ENCODE measurements at regions not wholly inside any gene's neighbourhood (a gene's known extent, or its start where the extent isn't known, plus 50 kb on each side); places are given as distances from the start of the nearest gene placed in this dataset.

- TF ChIP-seq ZSCAN23 (tag by site-specific recombination; IDR thresholded peaks at IDR 0.05) (no peak), ZNF398 (tag by site-specific recombination; IDR thresholded peaks at IDR 0.05) (no peak), ZNF658 (tag by site-specific recombination; IDR thresholded peaks at IDR 0.05) (no peak), ZSCAN4 (tag by site-specific recombination; IDR thresholded peaks at IDR 0.05) (no peak), ZNF121 (tag by site-specific recombination; IDR thresholded peaks at IDR 0.05) (no peak), ZNF529 (tag by site-specific recombination; IDR thresholded peaks at IDR 0.05; ENCODE audit: insufficient replicate concordance) (no peak), ZNF707 (tag by site-specific recombination; IDR thresholded peaks at IDR 0.05) (no peak), ZNF18 (tag by site-specific recombination; IDR thresholded peaks at IDR 0.05) (no peak), ZNF692 (tag by site-specific recombination; IDR thresholded peaks at IDR 0.05) (no peak), WT1 (tag by site-specific recombination; IDR thresholded peaks at IDR 0.05) (no peak)
Observed at GRCh38 chr2:120629241-120629895, 106.3 kb upstream of the GLI2 start (continued).

GRCh38 chr2:120630031-120630701 is 105.5 kb upstream of the GLI2 start:
- ChIA-PET CTCF (no interaction called here), POLR2A (no interaction called here)
- TF ChIP-seq SCRT2 (tag by site-specific recombination; IDR thresholded peaks at IDR 0.05) = no peak
- TF ChIP-seq ZNF223 (tag by site-specific recombination; IDR thresholded peaks at IDR 0.05) = no peak
- TF ChIP-seq KLF7 (tag by site-specific recombination; IDR thresholded peaks at IDR 0.05; ENCODE audit: borderline replicate concordance) = no peak
- 0 out of 2 replicates have a peak, but pooled peaks have one; percentile 29 for TF ChIP-seq ZNF768 (tag by site-specific recombination; IDR thresholded peaks at IDR 0.05)
- H3K4me1 ChIP-seq (ENCODE audit: control insufficient read depth, insufficient read depth, low read length) = no peaks in the 10 kb centered on the region
- H3K9me3 ChIP-seq (ENCODE audit: control insufficient read depth, insufficient read depth, low read depth, low read length) = no peaks in the 10 kb centered on the region
- H3K36me3 ChIP-seq (ENCODE audit: control insufficient read depth in 2 of 2, insufficient read depth in 1 of 2, low read length in 2 of 2) = no peaks in the 10 kb centered on the region
- H3K27ac ChIP-seq (ENCODE audit: extremely low read depth, low read depth, low read length) = no peak overlapping the region
- no peak overlapping the region for H3K4me3 ChIP-seq (ENCODE audit: low read depth, low read length)

GRCh38 chr2:120631236-120631635 is 104.4 kb upstream of the GLI2 start:
- Histone ChIP-seq H3K9me3 (ENCODE audit: control insufficient read depth, insufficient read depth, low read depth, low read length) (no peaks in the 10 kb centered on the region), H3K4me1 (ENCODE audit: control insufficient read depth, insufficient read depth, low read length) (no peaks in the 10 kb centered on the region), H3K36me3 (ENCODE audit: control insufficient read depth in 2 of 2, insufficient read depth in 1 of 2, low read length in 2 of 2) (no peaks in the 10 kb centered on the region), H3K4me3 (ENCODE audit: low read depth, low read length) (no peak overlapping the region), H3K27ac (ENCODE audit: extremely low read depth, low read depth, low read length) (no peak overlapping the region)
- POLR2A ChIA-PET = no interaction called here
- no peak for TF ChIP-seq ZNF274 (IDR thresholded peaks at IDR 0.05; ENCODE audit: low read length)
- TF ChIP-seq ZNF274 (tag by site-specific recombination; IDR thresholded peaks at IDR 0.05; ENCODE audit: borderline replicate concordance) = no peak
- TF ChIP-seq ZNF133 (tag by site-specific recombination; IDR thresholded peaks at IDR 0.05) = no peak
- no peak for TF ChIP-seq ZSCAN5A (tag by site-specific recombination; IDR thresholded peaks at IDR 0.05)
- TF ChIP-seq ZNF132 (tag by site-specific recombination; IDR thresholded peaks at IDR 0.05; ENCODE audit: borderline replicate concordance) = no peak
- TF ChIP-seq PRDM1 (tag by site-specific recombination; IDR thresholded peaks at IDR 0.05) = no peak
- no peak for TF ChIP-seq YY1 (tag by site-specific recombination; IDR thresholded peaks at IDR 0.05)
- no peak for TF ChIP-seq ZNF560 (tag by site-specific recombination; IDR thresholded peaks at IDR 0.05; ENCODE audit: borderline replicate concordance)
- TF ChIP-seq ELK4 (IDR thresholded peaks at IDR 0.05; ENCODE audit: borderline replicate concordance, low read depth, low read length) = no peak
- CTCF ChIA-PET = no interaction called here
